ENCODE measurements at regions not wholly inside any gene's neighbourhood (a gene's known extent, or its start where the extent isn't known, plus 50 kb on each side); places are given as distances from the start of the nearest gene placed in this dataset.

GRCh38 chr7:121714559-121715303 is 158.2 kb upstream of the PTPRZ1 start:
- TF ChIP-seq CTCF (IDR thresholded peaks at IDR 0.05) (no peak), POLR2A (IDR thresholded peaks at IDR 0.05) (no peak), POLR2AphosphoS5 (IDR thresholded peaks at IDR 0.05; ENCODE audit: insufficient read depth in 1 of 2, low read depth in 1 of 2) (no peak)
